ENCODE measurements at regions not wholly inside any gene's neighbourhood (a gene's known extent, or its start where the extent isn't known, plus 50 kb on each side); places are given as distances from the start of the nearest gene placed in this dataset.

DNA sequence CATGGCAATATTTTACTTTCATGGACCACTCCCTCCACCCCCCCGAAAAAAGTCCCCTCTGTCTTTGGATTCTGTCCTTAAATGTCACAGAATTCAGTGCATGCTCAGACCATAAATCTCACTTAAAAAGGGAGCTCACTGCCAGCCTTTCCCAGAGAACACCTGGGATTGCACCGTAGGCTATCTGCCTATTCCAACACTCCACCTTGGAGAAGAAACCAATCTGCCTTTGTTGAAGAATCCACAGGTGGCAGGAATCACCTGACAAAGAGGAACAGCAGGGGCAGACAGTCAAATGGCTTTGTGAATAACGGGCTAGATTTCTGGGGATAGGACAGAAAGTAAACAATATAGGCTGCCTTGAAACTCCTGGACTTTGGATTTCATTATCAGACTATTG lies 306.7 kb upstream of the BRINP1 start:
- TF ChIP-seq POLR2A (IDR thresholded peaks at IDR 0.05) (no peak), POLR2AphosphoS5 (IDR thresholded peaks at IDR 0.05) (no peak)
- TF ChIP-seq, protein P1, sequence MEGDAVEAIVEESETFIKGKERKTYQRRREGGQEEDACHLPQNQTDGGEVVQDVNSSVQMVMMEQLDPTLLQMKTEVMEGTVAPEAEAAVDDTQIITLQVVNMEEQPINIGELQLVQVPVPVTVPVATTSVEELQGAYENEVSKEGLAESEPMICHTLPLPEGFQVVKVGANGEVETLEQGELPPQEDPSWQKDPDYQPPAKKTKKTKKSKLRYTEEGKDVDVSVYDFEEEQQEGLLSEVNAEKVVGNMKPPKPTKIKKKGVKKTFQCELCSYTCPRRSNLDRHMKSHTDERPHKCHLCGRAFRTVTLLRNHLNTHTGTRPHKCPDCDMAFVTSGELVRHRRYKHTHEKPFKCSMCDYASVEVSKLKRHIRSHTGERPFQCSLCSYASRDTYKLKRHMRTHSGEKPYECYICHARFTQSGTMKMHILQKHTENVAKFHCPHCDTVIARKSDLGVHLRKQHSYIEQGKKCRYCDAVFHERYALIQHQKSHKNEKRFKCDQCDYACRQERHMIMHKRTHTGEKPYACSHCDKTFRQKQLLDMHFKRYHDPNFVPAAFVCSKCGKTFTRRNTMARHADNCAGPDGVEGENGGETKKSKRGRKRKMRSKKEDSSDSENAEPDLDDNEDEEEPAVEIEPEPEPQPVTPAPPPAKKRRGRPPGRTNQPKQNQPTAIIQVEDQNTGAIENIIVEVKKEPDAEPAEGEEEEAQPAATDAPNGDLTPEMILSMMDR (IDR thresholded peaks at IDR 0.05 in 8 of 11, conservative IDR thresholded peaks at IDR 0.05 in 3 of 11) = no peak

Data from spleen (tissue), 7 donors.